ENCODE measurements at regions not wholly inside any gene's neighbourhood (a gene's known extent, or its start where the extent isn't known, plus 50 kb on each side); places are given as distances from the start of the nearest gene placed in this dataset.

GRCh38 chr12:127205781-127206555, 1061.0 kb upstream of the TMEM132C start:
- no peak for TF ChIP-seq EZH2phosphoT487 (conservative IDR thresholded peaks at IDR 0.05; ENCODE audit: low read length)
- TF ChIP-seq CTCF (IDR thresholded peaks at IDR 0.05; ENCODE audit: insufficient read depth, low read length, poor library complexity, severe bottlenecking): no peak
